Colonic mucosa (tissue), 4 donors: ENCODE measurements at regions not wholly inside any gene's neighbourhood (a gene's known extent, or its start where the extent isn't known, plus 50 kb on each side); places are given as distances from the start of the nearest gene placed in this dataset.

Experiments used
- DNase-seq: peaks from one replicate; pipeline ENCODE4 v3.0.0-alpha.2; 2020
- H3K27ac ChIP-seq: fragments of 200-600 bp; one replicate; pipeline ENCODE4 v1.8.0; 2021
- H3K27me3 ChIP-seq: fragments of 200-600 bp; one replicate; pipeline ENCODE4 v1.8.0; 2021
- H3K36me3 ChIP-seq: fragments of 200-600 bp; one replicate; pipeline ENCODE4 v1.8.0; 2021
- H3K4me1 ChIP-seq: fragments of 200-600 bp; one replicate; pipeline ENCODE4 v1.8.0; 2021; ENCODE audit warnings: mild to moderate bottlenecking
- H3K4me3 ChIP-seq: fragments of 200-600 bp; one replicate; pipeline ENCODE4 v1.8.0; 2021
- H3K9ac ChIP-seq, 2 donors: one replicate each; pipeline ENCODE4 v1.7.0; 2013; ENCODE audit warnings: control low read depth in 2 of 2, low read depth in 2 of 2, low read length in 2 of 2
- H3K9me3 ChIP-seq: fragments of 200-600 bp; one replicate; pipeline ENCODE4 v1.8.0; 2021
- CTCF ChIP-seq: fragments of 200-600 bp; IDR thresholded peaks from one replicate; pipeline ENCODE4 v1.8.0; 2022; ENCODE audit warnings: antibody characterized with exemption, mild to moderate bottlenecking
- intact Hi-C: fragments of 100-400 bp; cut with DNase I; formaldehyde crosslinking; loops from one replicate; pipeline ENCODE4 v1.14.1; 2022
- donor health status: healthy.
- donor health status: DM: no; HTN: no; CAD: no.
- donor health status: DM: no; HTN: no; CAD: no.

GRCh38 chr6:40912158-40912946 lies 126.7 kb downstream of the UNC5CL start:
- peak overlapping the region; percentile 44 for H3K27ac ChIP-seq

GRCh38 chr6:40910260-40910893 lies 128.6 kb downstream of the UNC5CL start:
- intact Hi-C loops, result no loop called here

More at GRCh38 chr6:40912158-40912946, 126.7 kb downstream of the UNC5CL start:
- Histone ChIP-seq H3K27me3 (no peaks in the 10 kb centered on the region), H3K4me3 (no peak overlapping the region), H3K9me3 (no peaks in the 10 kb centered on the region), H3K4me1 (peaks cover 3% of the 10 kb centered on the region), H3K9ac (no peak overlapping the region), H3K36me3 (no peaks in the 10 kb centered on the region)
- intact Hi-C loops, result no loop called here
- peak; percentile 51 for TF ChIP-seq CTCF
- peak; percentile 69 for DNase-seq

GRCh38 chr6:40909811-40910210 lies 129.2 kb downstream of the UNC5CL start:
- no peak overlapping the region for H3K9ac ChIP-seq
- no peaks in the 10 kb centered on the region for H3K36me3 ChIP-seq
- H3K4me1 ChIP-seq, result peaks cover 3% of the 10 kb centered on the region
- intact Hi-C loops, result no loop called here
- H3K9me3 ChIP-seq, result no peaks in the 10 kb centered on the region
- no peak for TF ChIP-seq CTCF
- no peak overlapping the region for H3K27ac ChIP-seq
- no peaks in the 10 kb centered on the region for H3K27me3 ChIP-seq
- H3K4me3 ChIP-seq, result no peak overlapping the region
- DNase-seq, result no peak

More at GRCh38 chr6:40910260-40910893, 128.6 kb downstream of the UNC5CL start:
- Histone ChIP-seq H3K9me3 (no peaks in the 10 kb centered on the region), H3K4me3 (no peak overlapping the region), H3K27ac (no peak overlapping the region), H3K27me3 (no peaks in the 10 kb centered on the region), H3K9ac (no peak overlapping the region), H3K4me1 (peaks cover 3% of the 10 kb centered on the region), H3K36me3 (no peaks in the 10 kb centered on the region)
- TF ChIP-seq CTCF, result no peak
- DNase-seq, result no peak

DNA sequence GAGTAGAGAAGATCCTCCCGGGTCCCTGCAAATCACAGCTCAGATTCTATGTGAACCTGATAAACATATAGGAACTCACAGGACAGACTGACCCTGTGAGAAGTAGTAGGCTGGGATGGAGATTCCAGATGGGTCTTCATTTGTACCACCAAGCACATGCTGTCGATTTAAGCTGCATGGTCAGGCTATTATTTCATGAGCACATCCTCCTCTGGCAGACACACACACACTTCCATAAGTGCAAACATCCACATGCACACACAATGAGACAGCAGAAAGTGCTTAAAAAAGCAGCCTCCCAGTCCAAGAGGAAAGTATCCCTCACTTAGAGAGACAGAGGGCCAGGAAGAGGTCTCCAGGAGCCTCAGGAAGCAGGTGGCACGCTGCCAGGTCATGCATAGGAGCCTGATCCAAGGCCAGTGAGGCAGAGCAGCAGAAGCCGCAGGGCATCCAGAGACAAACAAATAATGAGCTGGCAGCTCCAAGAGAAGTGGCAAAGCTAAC lies 131.8 kb downstream of the UNC5CL start:
- Histone ChIP-seq H3K9me3 (no peaks in the 10 kb centered on the region), H3K4me3 (no peak overlapping the region), H3K36me3 (no peaks in the 10 kb centered on the region), H3K27ac (no peak overlapping the region), H3K27me3 (no peaks in the 10 kb centered on the region), H3K9ac (no peak overlapping the region), H3K4me1 (peaks cover under 1% of the 10 kb centered on the region)
- intact Hi-C loops, result no loop called here
- no peak for TF ChIP-seq CTCF
- peak; percentile 25 for DNase-seq

DNA sequence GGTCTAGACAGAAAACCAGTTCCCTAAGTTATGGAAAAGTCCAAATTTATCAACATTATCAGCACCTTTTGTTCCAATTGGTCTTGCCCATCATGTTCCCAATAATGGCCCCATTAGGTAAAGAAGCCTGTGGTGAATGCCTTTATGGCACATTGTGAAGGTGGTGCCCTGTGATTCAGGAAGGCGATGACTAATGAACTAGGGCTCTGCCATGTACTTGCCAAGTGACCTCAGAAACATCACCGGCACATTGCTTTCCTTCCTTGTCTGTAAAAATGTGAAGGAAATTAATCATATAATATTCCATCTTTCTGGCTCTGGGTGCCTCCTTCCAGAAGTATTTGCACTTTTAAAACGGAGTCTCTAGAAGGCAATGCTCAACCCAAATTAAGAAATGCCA lies 132.3 kb downstream of the UNC5CL start:
- Histone ChIP-seq H3K4me1 (no peaks in the 10 kb centered on the region), H3K9me3 (no peaks in the 10 kb centered on the region), H3K36me3 (no peaks in the 10 kb centered on the region), H3K27ac (no peak overlapping the region), H3K9ac (no peak overlapping the region), H3K4me3 (no peak overlapping the region), H3K27me3 (no peaks in the 10 kb centered on the region)
- no peak for TF ChIP-seq CTCF
- intact Hi-C loops, result no loop called here
- no peak for DNase-seq
